WTC11 (cell line): ENCODE measurements at regions not wholly inside any gene's neighbourhood (a gene's known extent, or its start where the extent isn't known, plus 50 kb on each side); places are given as distances from the start of the nearest gene placed in this dataset.

Experiments used
- CDX4 ChIP-seq: fragments of 250-450 bp; sonication (Bioruptor Pico); IDR thresholded peaks from 2 replicates; pipeline ENCODE4 v1.9.0; 2021; ENCODE audit warnings: moderate library complexity, mild to moderate bottlenecking, inconsistent platforms, borderline replicate concordance
- CTCF ChIP-seq: fragments of 200-600 bp; IDR thresholded peaks from 2 replicates; pipeline ENCODE4 v1.8.0; 2022; ENCODE audit warnings: antibody characterized with exemption
- E2F4 ChIP-seq: sonication (generic); formaldehyde crosslinking; IDR thresholded peaks from 2 replicates; pipeline ENCODE4 v1.8.1; 2022; ENCODE audit warnings: low read depth, mild to moderate bottlenecking, moderate library complexity, missing genetic modification reagents, borderline replicate concordance
- E2F5 ChIP-seq: sonication (generic); formaldehyde crosslinking; IDR thresholded peaks from 2 replicates; pipeline ENCODE4 v1.8.1; 2022; ENCODE audit warnings: mild to moderate bottlenecking, moderate library complexity, missing genetic modification reagents
- JUN ChIP-seq: sonication (generic); formaldehyde crosslinking; IDR thresholded peaks from 2 replicates; pipeline ENCODE4 v1.8.0; 2023; ENCODE audit warnings: mild to moderate bottlenecking, missing genetic modification reagents
- KAT7 ChIP-seq: sonication (generic); formaldehyde crosslinking; IDR thresholded peaks from 2 replicates; pipeline ENCODE4 v1.8.1; 2023; ENCODE audit warnings: missing genetic modification reagents, mild to moderate bottlenecking, borderline replicate concordance
- NFYB ChIP-seq: sonication (generic); formaldehyde crosslinking; conservative IDR thresholded peaks from 2 replicates; pipeline ENCODE4 v1.8.0; 2022; ENCODE audit warnings: low read depth, missing genetic modification reagents
- SMAD4 ChIP-seq: sonication (generic); formaldehyde crosslinking; IDR thresholded peaks from 2 replicates; pipeline ENCODE4 v1.8.0; 2022; ENCODE audit warnings: mild to moderate bottlenecking, missing genetic modification reagents
- SP1 ChIP-seq: sonication (generic); formaldehyde crosslinking; conservative IDR thresholded peaks from 2 replicates; pipeline ENCODE4 v1.8.1; 2022; ENCODE audit warnings: missing genetic modification reagents
- ZNF263 ChIP-seq: sonication (generic); formaldehyde crosslinking; IDR thresholded peaks from 2 replicates; pipeline ENCODE4 v1.8.1; 2022; ENCODE audit warnings: low read depth, mild to moderate bottlenecking, moderate library complexity, missing genetic modification reagents
- ZNF512 ChIP-seq: sonication (generic); formaldehyde crosslinking; IDR thresholded peaks from 2 replicates; pipeline ENCODE4 v1.8.1; 2022; ENCODE audit warnings: missing genetic modification reagents, borderline replicate concordance

GRCh38 chr3:81891055-81891895 is 129.8 kb upstream of the GBE1 start:
- TF ChIP-seq ZNF263 (CRISPR knock-in tag) (no peak), CTCF (no peak), E2F4 (CRISPR knock-in tag) (no peak), CDX4 (CRISPR knock-in tag) (no peak), SMAD4 (CRISPR knock-in tag) (no peak), ZNF512 (CRISPR knock-in tag) (no peak), JUN (no peak), KAT7 (CRISPR knock-in tag) (no peak), NFYB (CRISPR knock-in tag) (no peak), SP1 (CRISPR knock-in tag) (no peak), E2F5 (CRISPR knock-in tag) (no peak)
